Stimulated activated CD4-positive, alpha-beta T cell treated with anti-CD3 and anti-CD28 coated beads, Interleukin-12 subunit alpha, Interleukin-12 subunit beta, amount 100 ng/mL, for 24 hours (primary cell): ENCODE measurements at regions not wholly inside any gene's neighbourhood (a gene's known extent, or its start where the extent isn't known, plus 50 kb on each side); places are given as distances from the start of the nearest gene placed in this dataset.
"Not testable (repeated sequence)": the region's sequence is repeated elsewhere in the genome, so short reads cannot be mapped to it uniquely, and the experiment has no call there.

Experiments
- DNase-seq, 2 experiments: peaks; one replicate each; pipeline ENCODE4 v3.0.0-alpha.2; 2020; ENCODE audit warnings: low read depth in 2 of 2

- DNase-seq = no peak
Measured at GRCh38 chr5:160479220-160479619, 57.6 kb downstream of the PTTG1 start.

DNA sequence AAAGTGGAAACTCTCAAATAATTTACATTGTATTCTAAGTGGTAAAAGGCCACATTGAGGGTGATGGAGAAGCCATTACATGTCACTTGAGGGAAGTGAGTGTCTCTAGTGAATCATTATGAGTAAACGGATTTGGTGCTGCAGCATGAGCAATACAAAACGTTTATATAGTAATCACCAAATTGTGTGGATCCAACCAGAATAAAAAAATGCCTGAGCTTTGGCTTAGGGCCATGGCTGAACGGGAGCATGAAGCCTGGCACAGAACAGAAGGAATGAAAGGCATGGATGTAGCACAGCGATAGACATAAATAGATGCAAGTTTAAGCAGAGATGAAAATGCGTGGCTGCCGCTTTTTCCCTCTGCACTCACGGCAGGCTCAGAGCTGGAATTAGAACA lies 58.3 kb downstream of the PTTG1 start:
- DNase-seq = no peak

DNA sequence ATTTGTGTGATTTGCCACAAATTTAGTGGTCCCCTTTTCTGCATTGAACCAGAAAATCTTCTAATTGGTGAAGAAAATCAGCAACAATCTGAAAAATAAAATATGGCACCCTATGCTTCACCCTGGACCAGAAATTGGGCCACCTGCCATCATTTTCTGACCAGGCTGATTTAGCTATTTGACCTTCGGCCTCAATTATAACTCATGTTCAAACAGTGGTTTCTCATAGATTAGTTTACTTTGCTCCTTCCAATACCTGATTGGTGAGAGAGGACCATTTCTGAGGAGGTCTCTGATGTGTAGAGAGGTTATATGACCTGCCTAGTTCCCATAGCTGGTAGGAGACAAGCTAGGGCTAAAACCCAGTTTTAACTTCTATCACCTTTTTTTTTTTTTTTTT lies 59.0 kb downstream of the PTTG1 start:
- DNase-seq = no peak

GRCh38 chr5:160484678-160485077 lies 63.0 kb downstream of the PTTG1 start:
- DNase-seq = no peak

- DNase-seq = no peak
Measured at GRCh38 chr5:160485364-160485969, 63.8 kb downstream of the PTTG1 start.

DNA sequence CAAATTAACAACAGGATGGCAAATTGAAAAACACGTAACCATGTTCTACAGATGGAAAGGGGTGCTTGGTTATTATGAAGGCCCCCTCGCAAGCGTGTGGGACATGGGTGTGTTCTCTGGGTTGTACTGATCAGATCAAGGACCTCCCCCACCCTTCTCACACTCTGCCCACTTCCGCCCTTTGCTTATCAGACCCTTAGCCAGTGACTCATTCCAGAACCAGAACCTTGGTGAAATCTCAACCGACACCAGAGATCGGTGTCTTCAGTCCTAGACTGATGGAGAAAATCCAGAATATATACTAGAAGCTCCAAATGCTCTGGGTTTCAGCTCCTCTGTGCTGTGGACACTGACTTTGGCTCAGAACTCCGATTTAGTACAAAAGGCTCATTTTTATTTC lies 64.9 kb downstream of the PTTG1 start:
- DNase-seq = no peak

- no peak for DNase-seq
Measured at GRCh38 chr5:160488394-160489325, 67.0 kb downstream of the PTTG1 start.

GRCh38 chr5:160491438-160491837 lies 69.8 kb downstream of the PTTG1 start:
- DNase-seq = no peak

DNA sequence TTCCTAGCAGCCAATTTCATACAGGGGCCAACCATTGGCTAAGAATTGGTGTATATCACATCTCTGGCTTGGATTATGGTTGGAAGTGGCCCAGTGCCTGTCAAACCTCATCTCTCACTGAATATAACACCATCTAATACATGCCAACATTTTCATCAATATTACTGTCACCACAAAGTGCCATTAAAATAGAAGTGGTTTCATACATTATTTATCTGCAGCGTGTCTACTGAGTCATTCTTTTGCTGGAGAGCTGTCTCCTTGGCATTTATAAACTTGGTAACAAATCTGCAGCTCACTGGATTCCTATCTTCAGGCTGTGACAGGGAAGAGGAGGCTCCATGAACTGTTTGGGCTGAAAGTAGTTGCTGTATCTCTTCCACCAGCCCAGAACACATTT lies 70.9 kb downstream of the PTTG1 start:
- no peak for DNase-seq

GRCh38 chr5:160493806-160494338 lies 72.2 kb downstream of the PTTG1 start:
- DNase-seq = no peak

DNA sequence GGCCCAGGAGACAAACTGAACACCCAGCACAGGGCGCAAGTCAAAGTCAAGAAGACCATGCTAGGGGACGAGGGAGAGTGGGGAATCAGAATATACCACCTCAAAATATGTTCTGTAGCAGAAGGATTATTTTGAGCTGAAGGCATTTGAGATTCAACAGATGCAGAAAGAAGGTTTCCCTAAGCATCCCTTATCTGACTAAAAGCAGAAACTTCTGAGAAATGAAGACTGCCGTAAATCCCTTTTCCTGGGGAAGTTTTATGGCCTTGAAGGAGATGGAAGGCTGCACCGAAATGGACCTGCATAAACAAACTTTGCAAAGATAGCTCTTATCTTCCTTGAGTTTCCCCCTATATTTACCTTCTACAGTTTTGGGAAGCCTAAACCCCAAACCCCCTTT lies 72.8 kb downstream of the PTTG1 start:
- no peak for DNase-seq

DNA sequence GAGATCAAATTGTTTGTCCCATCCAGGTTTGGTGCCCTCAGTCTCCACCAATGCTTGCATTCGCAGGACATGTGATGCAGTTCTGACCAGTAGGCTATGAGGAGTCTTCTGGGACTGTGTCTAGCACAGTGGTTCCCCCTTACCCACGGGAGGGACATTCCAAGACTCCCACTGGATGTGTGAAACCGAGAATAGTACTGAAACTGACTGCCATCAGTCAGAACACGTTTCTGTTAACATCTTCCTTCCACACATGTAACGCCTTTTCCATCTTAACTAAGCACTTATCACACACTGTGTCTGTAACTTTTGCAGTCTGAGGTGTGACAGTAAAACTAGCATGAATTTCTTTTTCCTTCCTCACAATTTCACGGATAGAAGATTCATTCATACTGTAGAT lies 74.7 kb downstream of the PTTG1 start:
- DNase-seq = no peak

GRCh38 chr5:160496784-160497183 lies 75.1 kb downstream of the PTTG1 start:
- DNase-seq = no peak

GRCh38 chr5:160497878-160498277 lies 76.2 kb downstream of the PTTG1 start:
- no peak for DNase-seq

- DNase-seq = not testable (repeated sequence)
Measured at GRCh38 chr5:160498441-160499043, 76.9 kb downstream of the PTTG1 start.

GRCh38 chr5:160500786-160501779 lies 79.4 kb downstream of the PTTG1 start:
- DNase-seq = no peak

DNA sequence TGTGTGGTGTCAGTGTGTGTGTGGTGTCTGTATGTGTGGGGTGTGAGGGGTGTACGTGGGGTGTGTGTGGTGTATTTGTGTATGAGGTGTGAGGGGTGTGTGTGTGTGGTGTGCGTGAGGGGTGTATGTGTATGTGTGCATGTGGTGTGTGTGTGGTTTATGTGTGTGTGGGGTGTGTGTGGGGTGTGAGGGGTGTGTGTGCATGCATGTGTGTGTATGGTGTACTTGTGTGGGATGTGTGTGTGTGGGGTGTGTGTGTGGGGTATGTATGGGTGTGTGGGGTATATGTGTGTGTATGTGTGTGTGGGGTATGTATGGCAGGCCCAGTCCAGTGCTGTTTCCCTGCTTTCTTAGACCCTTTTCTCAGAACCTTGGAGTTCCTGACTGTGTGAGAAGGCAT lies 83.3 kb downstream of the PTTG1 start:
- no peak for DNase-seq

DNA sequence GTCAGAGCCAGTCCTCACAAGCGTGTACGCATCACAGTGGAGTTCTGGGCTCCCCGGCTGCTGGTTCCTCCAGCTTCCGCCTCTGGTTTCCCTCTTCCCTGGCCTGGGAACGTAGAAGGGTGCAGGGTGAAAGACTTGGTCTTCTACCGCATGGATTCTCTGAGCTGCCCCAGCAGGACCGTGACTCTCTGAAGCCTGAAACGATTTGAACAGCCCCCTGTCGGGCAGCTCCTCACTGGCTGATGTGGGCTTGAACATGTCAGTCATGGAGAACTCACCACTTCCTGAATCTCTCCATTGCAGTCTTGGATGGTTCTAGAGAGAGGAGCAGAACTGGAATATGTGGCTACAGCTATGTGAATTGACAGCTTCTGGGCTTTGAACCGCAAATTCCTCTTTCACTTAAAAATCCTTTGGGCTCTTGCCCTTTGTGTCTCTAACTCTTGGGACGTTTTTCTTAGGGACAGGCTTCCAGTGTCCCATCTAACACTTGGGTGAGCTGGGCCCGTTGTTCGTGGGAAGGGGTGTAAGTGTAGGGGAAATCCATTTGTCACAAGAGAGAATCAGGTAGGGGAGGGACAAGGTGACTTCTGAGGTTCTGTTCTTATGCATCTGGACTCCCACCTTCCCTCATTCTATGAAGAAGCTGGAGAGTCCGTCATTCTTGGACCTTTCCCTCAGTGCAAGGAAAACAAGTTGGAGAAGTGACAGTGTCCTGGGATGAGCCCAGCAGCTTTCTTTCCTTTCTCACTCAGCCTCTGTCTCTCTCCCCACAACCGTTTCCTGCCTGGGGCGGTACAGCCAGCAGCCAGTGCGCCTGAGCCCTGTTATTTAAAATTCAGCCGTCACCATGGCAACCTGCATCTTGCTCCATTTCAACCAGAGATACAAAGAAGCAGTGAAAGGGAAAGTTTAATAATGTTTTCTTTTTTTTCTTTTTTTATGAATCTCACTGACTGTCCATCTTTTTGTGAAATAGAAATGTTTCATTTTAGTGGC lies 84.7 kb downstream of the PTTG1 start:
- DNase-seq = peak; percentile 19 to 49

DNA sequence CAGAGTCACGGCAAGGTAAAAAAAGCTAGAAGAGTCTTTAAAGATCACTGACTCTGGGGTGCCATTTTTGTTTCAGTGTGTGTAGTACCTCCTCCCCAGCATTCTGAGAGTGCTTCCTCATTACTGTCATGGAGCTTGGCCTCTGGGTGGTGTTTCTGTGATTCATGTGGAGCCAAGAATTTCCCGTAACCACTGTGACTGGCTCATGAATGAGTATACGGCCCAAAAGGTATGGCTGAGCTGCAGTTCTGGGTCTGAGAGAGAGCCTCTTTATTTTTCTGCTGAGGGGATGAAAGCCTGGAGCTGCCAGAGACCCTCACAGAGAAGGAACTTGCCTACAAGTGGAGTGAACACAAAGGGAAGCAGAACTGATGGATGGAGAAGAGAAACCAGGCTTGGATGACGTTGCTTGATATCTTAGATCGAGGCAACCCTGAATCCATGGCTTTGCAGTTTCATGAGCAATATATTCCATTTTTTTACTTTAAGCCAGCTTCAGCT lies 85.6 kb downstream of the PTTG1 start:
- DNase-seq = peak in 1 of 2 experiments; percentile 17
